Osteocyte (in vitro differentiated cells): ENCODE measurements at regions not wholly inside any gene's neighbourhood (a gene's known extent, or its start where the extent isn't known, plus 50 kb on each side); places are given as distances from the start of the nearest gene placed in this dataset.

Experiments
- DNase-seq: peaks from one replicate; pipeline ENCODE4 v3.0.0; 2021; ENCODE audit warnings: mixed read lengths; ENCODE audit not compliant: unreplicated experiment; ENCODE audit errors: extremely low spot score
- H3K27ac Mint-ChIP-seq: one replicate; pipeline ENCODE4 v1.8.0; 2021; ENCODE audit warnings: mild to moderate bottlenecking, mixed read lengths; ENCODE audit not compliant: unreplicated experiment
- H3K27me3 Mint-ChIP-seq: one replicate; pipeline ENCODE4 v1.8.0; 2021; ENCODE audit warnings: mixed read lengths; ENCODE audit not compliant: unreplicated experiment
- H3K36me3 Mint-ChIP-seq: one replicate; pipeline ENCODE4 v1.8.0; 2021; ENCODE audit warnings: mixed read lengths; ENCODE audit not compliant: unreplicated experiment
- H3K4me1 Mint-ChIP-seq: one replicate; pipeline ENCODE4 v1.8.0; 2021; ENCODE audit warnings: mixed read lengths; ENCODE audit not compliant: unreplicated experiment
- H3K4me3 Mint-ChIP-seq: one replicate; pipeline ENCODE4 v1.8.0; 2021; ENCODE audit warnings: mild to moderate bottlenecking, moderate library complexity, mixed read lengths; ENCODE audit not compliant: unreplicated experiment
- H3K9me3 Mint-ChIP-seq: one replicate; pipeline ENCODE4 v1.8.0; 2021; ENCODE audit warnings: mixed read lengths; ENCODE audit not compliant: unreplicated experiment
- CTCF ChIP-seq: fragments of 200-600 bp; sonication (generic); IDR thresholded peaks from 2 replicates; pipeline ENCODE4 v1.5.0; 2021; ENCODE audit warnings: antibody characterized with exemption, mild to moderate bottlenecking, moderate library complexity

- no peak for DNase-seq
- peaks cover 11% of the 10 kb centered on the region for H3K27me3 Mint-ChIP-seq
- H3K36me3 Mint-ChIP-seq: no peaks in the 10 kb centered on the region
- TF ChIP-seq CTCF: no peak
- H3K27ac Mint-ChIP-seq: no peak overlapping the region
- H3K4me3 Mint-ChIP-seq: no peak overlapping the region
- H3K9me3 Mint-ChIP-seq: no peaks in the 10 kb centered on the region
- no peaks in the 10 kb centered on the region for H3K4me1 Mint-ChIP-seq
Measured at GRCh38 chr18:66813138-66813537, 209.2 kb upstream of the CDH19 start.

- H3K36me3 Mint-ChIP-seq: no peaks in the 10 kb centered on the region
- H3K4me1 Mint-ChIP-seq: no peaks in the 10 kb centered on the region
- no peak for TF ChIP-seq CTCF
- no peak overlapping the region for H3K4me3 Mint-ChIP-seq
- no peak overlapping the region for H3K27ac Mint-ChIP-seq
- H3K9me3 Mint-ChIP-seq: no peaks in the 10 kb centered on the region
- no peak for DNase-seq
- no peaks in the 10 kb centered on the region for H3K27me3 Mint-ChIP-seq
Measured at GRCh38 chr18:66795051-66795450, 191.2 kb upstream of the CDH19 start.

GRCh38 chr18:66792466-66792865 lies 188.6 kb upstream of the CDH19 start:
- no peaks in the 10 kb centered on the region for H3K4me1 Mint-ChIP-seq
- DNase-seq: no peak
- H3K27ac Mint-ChIP-seq: no peak overlapping the region
- H3K9me3 Mint-ChIP-seq: no peaks in the 10 kb centered on the region
- no peaks in the 10 kb centered on the region for H3K36me3 Mint-ChIP-seq
- no peak for TF ChIP-seq CTCF
- H3K27me3 Mint-ChIP-seq: no peaks in the 10 kb centered on the region
- H3K4me3 Mint-ChIP-seq: no peak overlapping the region

- Mint-ChIP-seq H3K9me3 (no peaks in the 10 kb centered on the region), H3K4me1 (no peaks in the 10 kb centered on the region), H3K36me3 (no peaks in the 10 kb centered on the region), H3K27me3 (no peaks in the 10 kb centered on the region), H3K27ac (no peak overlapping the region), H3K4me3 (no peak overlapping the region)
- no peak for DNase-seq
- no peak for TF ChIP-seq CTCF
Measured at GRCh38 chr18:66780609-66781008, 176.7 kb upstream of the CDH19 start.

GRCh38 chr18:66778048-66778447 lies 174.2 kb upstream of the CDH19 start:
- no peak for DNase-seq
- Mint-ChIP-seq H3K36me3 (no peaks in the 10 kb centered on the region), H3K4me1 (no peaks in the 10 kb centered on the region), H3K4me3 (no peak overlapping the region), H3K27ac (no peak overlapping the region), H3K27me3 (no peaks in the 10 kb centered on the region), H3K9me3 (no peaks in the 10 kb centered on the region)
- TF ChIP-seq CTCF: no peak
